H9 (cell line): ENCODE measurements at regions not wholly inside any gene's neighbourhood (a gene's known extent, or its start where the extent isn't known, plus 50 kb on each side); places are given as distances from the start of the nearest gene placed in this dataset.

Source experiments
- DNase-seq: peaks from one replicate; pipeline ENCODE4 v3.0.0-alpha.2; 2017
- H2AFZ ChIP-seq: one replicate; pipeline ENCODE4 v1.6.1; 2013; ENCODE audit warnings: mild to moderate bottlenecking, low read length, control low read depth, moderate library complexity
- H2AK5ac ChIP-seq: 2 replicates; pipeline ENCODE4 v1.6.1; 2013; ENCODE audit warnings: low read length, control low read depth, mixed read lengths; ENCODE audit not compliant: insufficient read length
- H2BK120ac ChIP-seq: one replicate; pipeline ENCODE4 v1.6.1; 2013; ENCODE audit warnings: low read depth, mild to moderate bottlenecking, low read length, control low read depth, inconsistent platforms; ENCODE audit not compliant: poor library complexity, severe bottlenecking
- H2BK12ac ChIP-seq: 2 replicates; pipeline ENCODE4 v1.6.1; 2013; ENCODE audit warnings: low read length, control low read depth, mixed read lengths, low read depth; ENCODE audit not compliant: insufficient read length
- H2BK15ac ChIP-seq: 2 replicates; pipeline ENCODE4 v1.6.1; 2013; ENCODE audit warnings: low read depth, low read length, control low read depth
- H2BK20ac ChIP-seq: one replicate; pipeline ENCODE4 v1.6.1; 2013; ENCODE audit warnings: low read depth, mild to moderate bottlenecking, low read length, control low read depth, inconsistent platforms; ENCODE audit not compliant: poor library complexity, severe bottlenecking
- H2BK5ac ChIP-seq: 2 replicates; pipeline ENCODE4 v1.6.1; 2013; ENCODE audit warnings: low read length, control low read depth, mixed read lengths; ENCODE audit not compliant: insufficient read length
- H3K14ac ChIP-seq: 2 replicates; pipeline ENCODE4 v1.6.1; 2013; ENCODE audit warnings: low read length, control low read depth; ENCODE audit not compliant: insufficient read depth
- H3K18ac ChIP-seq: 2 replicates; pipeline ENCODE4 v1.6.1; 2013; ENCODE audit warnings: low read depth, mild to moderate bottlenecking, mixed read lengths, low read length, control low read depth; ENCODE audit not compliant: insufficient read length
- H3K23ac ChIP-seq: 2 replicates; pipeline ENCODE4 v1.6.1; 2013; ENCODE audit warnings: low read length, control low read depth, mixed read lengths, low read depth; ENCODE audit not compliant: insufficient read length
- H3K23me2 ChIP-seq: 2 replicates; pipeline ENCODE4 v1.6.1; 2013; ENCODE audit warnings: low read depth, mild to moderate bottlenecking, mixed read lengths, low read length, control low read depth; ENCODE audit not compliant: insufficient read length, poor library complexity, severe bottlenecking
- H3K27ac ChIP-seq: 2 replicates; pipeline ENCODE4 v1.5.1; 2013; ENCODE audit warnings: low read length, control low read depth, mixed read lengths, low read depth; ENCODE audit not compliant: insufficient read length
- H3K27me3 ChIP-seq: 2 replicates; pipeline ENCODE4 v1.6.1; 2013; ENCODE audit warnings: low read length, control low read depth, inconsistent platforms; ENCODE audit not compliant: insufficient read depth
- H3K4ac ChIP-seq: 2 replicates; pipeline ENCODE4 v1.6.1; 2013; ENCODE audit warnings: low read depth, mild to moderate bottlenecking, control low read depth, inconsistent platforms, low read length, moderate library complexity
- H3K4me1 ChIP-seq: 2 replicates; pipeline ENCODE4 v1.6.1; 2013; ENCODE audit warnings: low read length, control low read depth, inconsistent platforms; ENCODE audit not compliant: insufficient read depth
- H3K4me2 ChIP-seq: 2 replicates; pipeline ENCODE4 v1.6.1; 2013; ENCODE audit warnings: low read length, control low read depth, mixed read lengths; ENCODE audit not compliant: insufficient read length, insufficient read depth
- H3K56ac ChIP-seq: 2 replicates; pipeline ENCODE4 v1.6.1; 2013; ENCODE audit warnings: low read depth, mild to moderate bottlenecking, mixed read lengths, low read length, control low read depth; ENCODE audit not compliant: insufficient read length
- H3K79me1 ChIP-seq: 2 replicates; pipeline ENCODE4 v1.6.1; 2013; ENCODE audit warnings: low read depth, mild to moderate bottlenecking, moderate library complexity, low read length, control low read depth, inconsistent platforms; ENCODE audit not compliant: insufficient read depth, poor library complexity, severe bottlenecking
- H3K79me2 ChIP-seq: 2 replicates; pipeline ENCODE4 v1.6.1; 2013; ENCODE audit warnings: low read length, control low read depth, inconsistent platforms; ENCODE audit not compliant: insufficient read depth
- H3K9ac ChIP-seq: 2 replicates; pipeline ENCODE4 v1.6.1; 2013; ENCODE audit warnings: low read length, control low read depth, mixed read lengths; ENCODE audit not compliant: insufficient read length; ENCODE audit errors: extremely low read depth
- H3K9me3 ChIP-seq: one replicate; pipeline ENCODE4 v1.6.1; 2013; ENCODE audit warnings: low read depth, low read length, inconsistent platforms; ENCODE audit not compliant: control insufficient read depth
- H3T11ph ChIP-seq: one replicate; pipeline ENCODE4 v1.6.1; 2013; ENCODE audit warnings: mild to moderate bottlenecking, low read length, control low read depth, inconsistent platforms
- H4K20me1 ChIP-seq: one replicate; pipeline ENCODE4 v1.6.1; 2013; ENCODE audit not compliant: control insufficient read depth, insufficient read length, insufficient read depth
- H4K5ac ChIP-seq: 2 replicates; pipeline ENCODE4 v1.6.1; 2013; ENCODE audit warnings: low read depth, mild to moderate bottlenecking, mixed read lengths, low read length, control low read depth; ENCODE audit not compliant: insufficient read length
- H4K8ac ChIP-seq: replicated peaks from 2 replicates; pipeline ENCODE4 v1.6.1; 2013; ENCODE audit warnings: low read length, control low read depth, mixed read lengths, low read depth; ENCODE audit not compliant: insufficient read length
- H4K91ac ChIP-seq: 2 replicates; pipeline ENCODE4 v1.6.1; 2013; ENCODE audit warnings: low read depth, mild to moderate bottlenecking, moderate library complexity, mixed read lengths, low read length, control low read depth; ENCODE audit not compliant: insufficient read length
- H3K27ac Mint-ChIP-seq, 3 experiments: 2 replicates in 2 of 3; 3 replicates in 1 of 3; pipeline ENCODE4 v1.8.0; 2020 to 2021; ENCODE audit warnings: mixed read lengths in 3 of 3, mild to moderate bottlenecking in 1 of 3, moderate library complexity in 1 of 3
- H3K27me3 Mint-ChIP-seq: 2 replicates; pipeline ENCODE4 v1.8.0; 2021; ENCODE audit warnings: low read depth, mild to moderate bottlenecking, moderate library complexity, mixed read lengths
- H3K36me3 Mint-ChIP-seq, 3 experiments: 2 replicates in 2 of 3; 3 replicates in 1 of 3; pipeline ENCODE4 v1.8.0; 2020 to 2021; ENCODE audit warnings: low read depth in 3 of 3, mixed read lengths in 3 of 3; ENCODE audit not compliant: insufficient read depth in 1 of 3
- H3K4me1 Mint-ChIP-seq, 2 experiments: 2 replicates each; pipeline ENCODE4 v1.8.0; 2020; ENCODE audit warnings: mixed read lengths in 2 of 2
- H3K4me3 Mint-ChIP-seq, 2 experiments: 2 replicates in 1 of 2; 3 replicates in 1 of 2; pipeline ENCODE4 v1.8.0; 2020 to 2021; ENCODE audit warnings: mild to moderate bottlenecking in 2 of 2, mixed read lengths in 2 of 2, moderate library complexity in 1 of 2
- H3K9me3 Mint-ChIP-seq, 2 experiments: 2 replicates in 1 of 2; 3 replicates in 1 of 2; pipeline ENCODE4 v1.8.0; 2020; ENCODE audit warnings: mild to moderate bottlenecking in 2 of 2, mixed read lengths in 2 of 2, moderate library complexity in 1 of 2
- WGBS: extraction: QIAGEN DNeasy Blood & Tissue Kit; methylation state at CpG from one replicate; pipeline ENCODE4 v1.1.7; 2013; ENCODE audit warnings: missing lambda C conversion rate, low lambda C conversion rate, mixed read lengths; ENCODE audit not compliant: insufficient read length; ENCODE audit errors: extremely low coverage; 5-methylcytosine and 5-hydroxymethylcytosine counted together
- TF ChIP-seq, protein P1 (sequence below): fragments of 200-600 bp; sonication (generic); conservative IDR thresholded peaks from 3 replicates; pipeline ENCODE4 v1.8.0; 2021; ENCODE audit warnings: antibody characterized with exemption, mild to moderate bottlenecking

DNA sequence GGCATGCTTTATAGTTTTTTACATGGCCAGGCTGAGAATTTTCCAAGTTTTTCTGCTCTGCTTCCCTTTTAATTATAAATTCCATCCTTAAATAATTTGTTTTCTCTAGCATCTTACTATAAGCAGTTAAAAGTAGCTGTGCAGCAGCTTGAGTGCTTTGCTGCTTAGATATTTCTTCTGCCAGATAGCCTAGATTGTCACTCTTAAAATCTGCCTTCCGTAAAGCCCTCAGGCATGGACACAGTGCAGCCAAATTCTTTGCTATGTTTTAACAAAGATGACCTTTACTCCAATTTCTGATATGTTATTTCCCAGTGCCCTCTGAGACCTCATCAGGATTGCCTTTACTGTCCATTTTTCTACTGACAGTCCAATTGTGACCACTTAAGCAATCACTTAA is 92.6 kb upstream of the SGK1 start:
- no peak overlapping the region for H3T11ph ChIP-seq
- H3K9ac ChIP-seq = no peak overlapping the region
- H3K56ac ChIP-seq = no peak overlapping the region
- H3K27me3 ChIP-seq = no peaks in the 10 kb centered on the region
- peaks cover under 1% of the 10 kb centered on the region; the same call in 1 of the 2 replicates for H3K4me1 ChIP-seq
- no peaks in the 10 kb centered on the region for H4K20me1 ChIP-seq
- TF ChIP-seq, protein P1, sequence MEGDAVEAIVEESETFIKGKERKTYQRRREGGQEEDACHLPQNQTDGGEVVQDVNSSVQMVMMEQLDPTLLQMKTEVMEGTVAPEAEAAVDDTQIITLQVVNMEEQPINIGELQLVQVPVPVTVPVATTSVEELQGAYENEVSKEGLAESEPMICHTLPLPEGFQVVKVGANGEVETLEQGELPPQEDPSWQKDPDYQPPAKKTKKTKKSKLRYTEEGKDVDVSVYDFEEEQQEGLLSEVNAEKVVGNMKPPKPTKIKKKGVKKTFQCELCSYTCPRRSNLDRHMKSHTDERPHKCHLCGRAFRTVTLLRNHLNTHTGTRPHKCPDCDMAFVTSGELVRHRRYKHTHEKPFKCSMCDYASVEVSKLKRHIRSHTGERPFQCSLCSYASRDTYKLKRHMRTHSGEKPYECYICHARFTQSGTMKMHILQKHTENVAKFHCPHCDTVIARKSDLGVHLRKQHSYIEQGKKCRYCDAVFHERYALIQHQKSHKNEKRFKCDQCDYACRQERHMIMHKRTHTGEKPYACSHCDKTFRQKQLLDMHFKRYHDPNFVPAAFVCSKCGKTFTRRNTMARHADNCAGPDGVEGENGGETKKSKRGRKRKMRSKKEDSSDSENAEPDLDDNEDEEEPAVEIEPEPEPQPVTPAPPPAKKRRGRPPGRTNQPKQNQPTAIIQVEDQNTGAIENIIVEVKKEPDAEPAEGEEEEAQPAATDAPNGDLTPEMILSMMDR = no peak
- WGBS = no CpG with 5 or more reads among the region's 1 CpG
- Mint-ChIP-seq H3K4me1 (peaks cover 12% of the 10 kb centered on the region in 2 experiments), H3K36me3 (peaks cover 2 to 22% (median 5%) of the 10 kb centered on the region in 3 experiments; a peak in 5 of 7 replicates), H3K27me3 (no peaks in the 10 kb centered on the region), H3K9me3 (peaks cover 15 to 19% of the 10 kb centered on the region in 2 experiments), H3K27ac (no peak overlapping the region), H3K4me3 (no peak overlapping the region)
- no peaks in the 10 kb centered on the region for H3K79me1 ChIP-seq
- no peak overlapping the region for H2BK12ac ChIP-seq
- no peak overlapping the region for H3K18ac ChIP-seq
- no peak overlapping the region for H3K27ac ChIP-seq
- H4K91ac ChIP-seq = no peak overlapping the region
- no peak overlapping the region for H4K8ac ChIP-seq
- no peak overlapping the region for H2BK15ac ChIP-seq
- H2AK5ac ChIP-seq = no peak overlapping the region
- no peaks in the 10 kb centered on the region for H3K9me3 ChIP-seq
- H3K23ac ChIP-seq = no peak overlapping the region
- H3K4me2 ChIP-seq = no peak overlapping the region
- H4K5ac ChIP-seq = no peak overlapping the region
- peaks cover 1% of the 10 kb centered on the region for H3K23me2 ChIP-seq
- no peak for DNase-seq
- no peaks in the 10 kb centered on the region for H3K79me2 ChIP-seq
- H2BK120ac ChIP-seq = no peak overlapping the region
- H3K14ac ChIP-seq = no peak overlapping the region
- no peak overlapping the region for H2AFZ ChIP-seq
- no peak overlapping the region for H2BK20ac ChIP-seq
- no peak overlapping the region for H2BK5ac ChIP-seq
- H3K4ac ChIP-seq = no peak overlapping the region
